NCI-H446 treated with DMSO at 0.1 percent for 48 hours (cell line): ENCODE measurements at regions not wholly inside any gene's neighbourhood (a gene's known extent, or its start where the extent isn't known, plus 50 kb on each side); places are given as distances from the start of the nearest gene placed in this dataset.
"Not testable (repeated sequence)": the region's sequence is repeated elsewhere in the genome, so short reads cannot be mapped to it uniquely, and the experiment has no call there.

ENCODE experiments used
- DNase-seq: peaks from one replicate; lab custom pipeline; 2025; lab: John Stamatoyannopoulos, UW

GRCh38 chr2:37569986-37570679 lies 101.3 kb downstream of the CDC42EP3 start:
- no peak for DNase-seq

GRCh38 chr2:37570773-37571586 lies 100.5 kb downstream of the CDC42EP3 start:
- no peak for DNase-seq

- DNase-seq, result no peak
Observed at GRCh38 chr2:37571587-37572136, 99.8 kb downstream of the CDC42EP3 start.

GRCh38 chr2:37573451-37574388 lies 97.7 kb downstream of the CDC42EP3 start:
- no peak for DNase-seq

GRCh38 chr2:37575780-37576179 lies 95.7 kb downstream of the CDC42EP3 start:
- no peak for DNase-seq

GRCh38 chr2:37576194-37576593 lies 95.2 kb downstream of the CDC42EP3 start:
- not testable (repeated sequence) for DNase-seq

- DNase-seq, result no peak
Observed at GRCh38 chr2:37576831-37577230, 94.6 kb downstream of the CDC42EP3 start.

GRCh38 chr2:37579192-37579713 lies 92.2 kb downstream of the CDC42EP3 start:
- no peak for DNase-seq

GRCh38 chr2:37579949-37580348 lies 91.5 kb downstream of the CDC42EP3 start:
- DNase-seq, result not testable (repeated sequence)

- no peak for DNase-seq
Observed at GRCh38 chr2:37581433-37581832, 90.0 kb downstream of the CDC42EP3 start.

GRCh38 chr2:37582481-37583220 lies 88.8 kb downstream of the CDC42EP3 start:
- DNase-seq, result peak; percentile 75

- DNase-seq, result no peak
Observed at GRCh38 chr2:37583402-37583801, 88.0 kb downstream of the CDC42EP3 start.

- no peak for DNase-seq
Observed at GRCh38 chr2:37583867-37584266, 87.6 kb downstream of the CDC42EP3 start.

GRCh38 chr2:37585295-37585908 lies 86.0 kb downstream of the CDC42EP3 start:
- DNase-seq, result no peak

GRCh38 chr2:37585982-37586621 lies 85.3 kb downstream of the CDC42EP3 start:
- no peak for DNase-seq

GRCh38 chr2:37586663-37587317 lies 84.7 kb downstream of the CDC42EP3 start:
- no peak for DNase-seq

- no peak for DNase-seq
Observed at GRCh38 chr2:37587817-37588216, 83.6 kb downstream of the CDC42EP3 start.

GRCh38 chr2:37588316-37588777 lies 83.1 kb downstream of the CDC42EP3 start:
- no peak for DNase-seq

GRCh38 chr2:37589298-37589697 lies 82.1 kb downstream of the CDC42EP3 start:
- DNase-seq, result no peak
